Right ventricle myocardium superior (tissue), 1 donor: ENCODE measurements at regions not wholly inside any gene's neighbourhood (a gene's known extent, or its start where the extent isn't known, plus 50 kb on each side); places are given as distances from the start of the nearest gene placed in this dataset.

Source experiments
- ATAC-seq: fragments of 200-7000 bp; cut with Tn5 transposase; one replicate; pipeline ENCODE4 v1.9.1; 2020; ENCODE audit warnings: mild to moderate bottlenecking; ENCODE audit not compliant: poor library complexity
- DNase-seq: peaks from one replicate; pipeline ENCODE4 v3.0.0-alpha.2; 2020
- intact Hi-C: fragments of 100-400 bp; cut with DNase I; formaldehyde crosslinking; loops from one replicate; pipeline ENCODE4 v1.11.2; 2022
- donor health status: DM: no; HTN: yes; CAD: no; lungs with severe emphysema.

GRCh38 chr1:228862542-228863505, 127.5 kb downstream of the RHOU start:
- DNase-seq (no peak), ATAC-seq (no peak)
- intact Hi-C loops = no loop called here

DNA sequence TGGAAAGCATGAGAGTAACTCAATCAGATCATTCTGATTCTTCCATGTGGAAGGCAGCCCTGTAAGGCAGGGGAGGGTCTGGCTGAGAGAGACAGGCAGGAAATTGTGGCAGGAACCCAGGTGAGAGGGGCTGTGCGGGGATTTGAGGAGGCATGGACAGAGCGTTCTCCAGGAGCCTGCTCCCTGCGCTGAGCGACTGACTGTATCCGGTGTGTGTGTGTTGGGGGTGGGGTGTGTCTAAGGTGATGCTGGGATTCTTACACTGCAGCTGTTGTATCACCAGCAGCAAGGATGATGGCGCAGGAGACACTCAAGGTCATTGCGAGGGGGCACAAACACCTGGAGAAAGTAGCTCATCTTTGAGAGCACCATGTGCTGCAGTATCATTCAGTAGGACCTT, 128.5 kb downstream of the RHOU start:
- intact Hi-C loops = no loop called here
- no peak for DNase-seq
- no peak for ATAC-seq

GRCh38 chr1:228865627-228866330, 130.5 kb downstream of the RHOU start:
- intact Hi-C loops = no loop called here
- ATAC-seq = no peak
- no peak for DNase-seq

DNA sequence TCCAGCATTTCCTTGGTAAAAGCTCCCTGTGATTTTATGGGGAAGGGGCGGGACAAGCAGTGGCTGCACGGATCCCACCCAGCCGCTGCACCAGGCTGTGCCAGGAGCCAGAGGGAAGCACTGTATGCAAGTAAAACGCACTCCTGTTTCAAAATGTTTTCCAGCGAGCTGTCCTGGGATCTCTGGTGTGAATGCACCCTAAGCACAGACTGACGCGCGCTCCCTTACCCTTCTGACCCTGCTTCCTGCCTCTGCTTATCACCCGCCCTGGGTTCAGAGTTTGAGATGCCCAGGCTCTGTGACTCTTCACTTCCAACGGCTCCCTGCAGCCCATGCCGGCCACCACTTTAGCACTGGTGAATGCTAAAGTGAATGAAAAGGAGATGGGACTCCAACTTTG, 131.2 kb downstream of the RHOU start:
- no peak for DNase-seq
- intact Hi-C loops = no loop called here
- no peak for ATAC-seq

GRCh38 chr1:228867108-228867950, 132.1 kb downstream of the RHOU start:
- ATAC-seq (peak; percentile 56), DNase-seq (peak; percentile 60)
- intact Hi-C loops = no loop called here

GRCh38 chr1:228867951-228868730, 132.9 kb downstream of the RHOU start:
- no peak for DNase-seq
- intact Hi-C loops = no loop called here
- ATAC-seq = no peak

DNA sequence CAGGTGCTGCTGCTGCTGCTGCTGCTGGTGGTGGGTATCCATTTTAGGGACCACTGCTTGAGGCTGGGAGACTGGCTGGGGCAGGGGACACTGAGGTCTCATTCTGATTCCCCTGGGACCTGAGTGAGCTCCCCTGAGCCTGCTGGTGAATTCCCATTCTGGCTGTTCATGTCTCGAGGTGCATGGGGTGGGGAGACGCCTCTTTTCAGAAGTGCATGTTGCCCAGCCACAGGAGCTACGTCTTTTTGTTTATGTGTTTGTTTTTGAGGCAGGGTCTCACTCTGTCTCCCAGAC, 133.4 kb downstream of the RHOU start:
- intact Hi-C loops = no loop called here
- DNase-seq (no peak), ATAC-seq (no peak)

DNA sequence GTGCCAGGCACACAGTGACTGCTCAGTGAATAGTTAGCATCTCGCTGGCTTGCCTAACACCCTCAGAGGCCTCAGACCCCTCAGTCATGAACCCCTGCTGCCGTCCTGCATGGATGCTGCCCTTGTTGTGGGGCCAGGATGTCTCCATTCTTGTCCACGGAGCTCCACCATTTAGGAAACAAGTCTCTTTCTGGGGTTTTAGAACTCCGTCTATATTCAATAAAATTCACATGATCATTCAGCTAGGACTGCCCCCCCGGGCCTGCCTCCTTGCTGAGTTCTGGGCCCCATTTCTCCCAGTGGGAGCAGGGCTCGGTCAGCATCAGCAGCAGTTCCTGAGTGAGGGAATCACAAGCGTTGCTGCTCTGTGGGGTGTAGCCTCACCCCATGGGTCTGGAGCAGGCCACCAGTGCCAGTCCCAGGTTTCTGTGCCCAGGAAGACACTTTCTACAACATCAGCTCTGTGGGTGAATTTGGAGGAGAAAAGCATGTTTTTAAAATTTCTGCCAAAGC, 134.1 kb downstream of the RHOU start:
- ATAC-seq (no peak), DNase-seq (no peak)
- intact Hi-C loops = no loop called here

GRCh38 chr1:228870041-228870713, 134.9 kb downstream of the RHOU start:
- DNase-seq (no peak), ATAC-seq (no peak)
- intact Hi-C loops = no loop called here

GRCh38 chr1:228871314-228872061, 136.2 kb downstream of the RHOU start:
- ATAC-seq (no peak), DNase-seq (no peak)
- intact Hi-C loops = no loop called here

DNA sequence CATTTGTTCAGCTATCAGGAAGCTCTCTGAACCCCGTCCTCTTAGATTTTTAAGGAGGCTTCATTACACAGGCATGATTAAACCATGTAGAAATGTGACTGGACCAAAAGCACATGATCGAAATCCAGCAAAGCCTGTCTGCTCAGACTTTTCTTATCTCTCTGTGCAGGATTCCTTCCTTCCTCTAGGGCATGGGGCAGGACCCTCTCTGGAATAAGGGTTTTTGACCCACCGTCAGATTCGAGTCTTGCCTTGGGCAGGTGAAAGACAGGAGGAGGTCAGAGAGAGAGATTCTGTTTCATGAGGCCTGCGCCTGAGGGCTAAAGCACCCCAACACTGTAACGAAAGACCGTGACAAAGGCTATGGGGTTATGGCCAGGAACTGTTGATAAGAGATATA, 136.8 kb downstream of the RHOU start:
- DNase-seq (no peak), ATAC-seq (no peak)
- intact Hi-C loops = no loop called here

DNA sequence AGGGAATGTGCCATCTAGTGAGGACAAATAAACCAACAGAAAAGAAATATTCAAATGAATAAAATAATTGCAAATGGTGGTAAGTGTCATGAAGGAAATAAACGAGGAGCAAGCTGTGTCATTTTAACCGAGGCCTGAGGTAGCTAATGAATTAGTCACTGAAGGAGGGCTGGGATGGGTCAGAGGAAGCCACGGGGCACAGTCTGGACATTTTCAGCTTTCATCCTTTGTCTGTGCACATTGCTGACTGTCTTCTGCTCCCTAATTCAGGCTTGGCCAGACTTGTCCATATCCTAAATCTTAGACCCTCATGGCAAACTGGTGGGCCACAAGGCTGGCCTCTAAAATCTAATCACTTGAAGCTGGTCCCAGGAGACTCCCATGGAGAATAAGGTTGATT, 138.4 kb downstream of the RHOU start:
- intact Hi-C loops = no loop called here
- DNase-seq = no peak
- no peak for ATAC-seq

DNA sequence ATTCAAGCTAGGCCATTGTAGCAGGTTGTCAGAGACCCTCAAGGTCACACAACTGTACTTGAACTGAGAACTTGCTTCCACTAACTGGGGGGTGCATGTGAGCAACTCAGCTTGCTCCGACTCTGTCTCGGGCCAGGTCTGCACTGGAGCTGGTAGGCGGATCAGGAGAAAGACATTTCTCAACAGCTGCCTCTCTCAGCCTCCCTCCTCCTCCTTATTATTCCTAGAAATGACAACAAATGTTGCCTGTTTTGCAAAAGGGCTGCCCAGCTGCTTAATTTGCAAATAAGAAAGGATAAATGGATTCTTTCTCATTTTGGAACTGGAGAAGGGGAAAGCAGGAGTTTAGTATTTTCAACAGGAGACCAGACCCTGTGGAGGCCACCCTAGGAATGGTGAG, 140.5 kb downstream of the RHOU start:
- intact Hi-C loops = no loop called here
- DNase-seq = no peak
- ATAC-seq = peak; percentile 69

GRCh38 chr1:228876187-228876586, 140.9 kb downstream of the RHOU start:
- DNase-seq (no peak), ATAC-seq (no peak)
- intact Hi-C loops = no loop called here

DNA sequence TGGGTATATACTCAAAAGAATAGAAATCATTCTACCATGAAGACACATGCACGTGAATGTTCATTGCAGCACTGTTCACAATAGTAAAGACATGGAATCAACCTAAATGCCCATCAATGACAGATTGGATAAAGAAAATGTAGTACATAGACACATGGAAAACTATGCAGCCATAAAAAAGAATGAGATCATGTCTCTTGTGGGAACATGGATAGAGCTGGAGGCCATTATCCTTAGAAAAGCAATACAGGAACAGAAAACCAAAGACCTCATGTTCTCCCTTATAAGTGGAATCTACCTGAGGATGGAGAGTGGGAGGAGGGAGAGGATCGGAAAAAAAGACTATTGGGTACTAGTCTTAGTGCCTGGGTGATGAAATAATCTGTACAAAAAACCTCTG, 143.9 kb downstream of the RHOU start:
- ATAC-seq = no peak
- intact Hi-C loops = no loop called here
- no peak for DNase-seq

GRCh38 chr1:228882041-228882770, 146.9 kb downstream of the RHOU start:
- ATAC-seq = no peak
- intact Hi-C loops = no loop called here
- no peak for DNase-seq
